HCT116 (cell line): ENCODE measurements at regions not wholly inside any gene's neighbourhood (a gene's known extent, or its start where the extent isn't known, plus 50 kb on each side); places are given as distances from the start of the nearest gene placed in this dataset.
"Not testable (repeated sequence)": the region's sequence is repeated elsewhere in the genome, so short reads cannot be mapped to it uniquely, and the experiment has no call there.

Experiments used
- EZH2 ChIP-seq: fragments of 200-600 bp; sonication (generic); IDR thresholded peaks from 2 replicates; pipeline ENCODE4 v1.6.1; 2017; ENCODE audit warnings: antibody characterized with exemption, mixed run types
- EZH2phosphoT487 ChIP-seq: fragments of 200-600 bp; IDR thresholded peaks from 2 replicates; pipeline ENCODE4 v1.6.1; 2018; ENCODE audit warnings: antibody characterized with exemption, borderline replicate concordance
- POLR2A ChIP-seq: IDR thresholded peaks from 2 replicates; pipeline ENCODE4 v1.7.0; 2011; ENCODE audit warnings: borderline replicate concordance; ENCODE audit not compliant: insufficient read depth, insufficient read length; ENCODE audit errors: extremely low read depth

- TF ChIP-seq EZH2, EZH2phosphoT487, POLR2A: not testable (repeated sequence)
Observed at GRCh38 chr1:149174765-149175164, 71.4 kb upstream of the NBPF9 start.
